K562 (cell line): ENCODE measurements at regions not wholly inside any gene's neighbourhood (a gene's known extent, or its start where the extent isn't known, plus 50 kb on each side); places are given as distances from the start of the nearest gene placed in this dataset.

ENCODE experiments used
- ATAC-seq: fragments of 200-7000 bp; cut with Tn5 transposase; 3 replicates; pipeline ENCODE4 v1.9.1; 2020; ENCODE audit warnings: moderate library complexity
- BruUV-seq: library from RNA; stranded (reverse); fragments of 400-500 nt; replicated peaks from 2 replicates; lab custom pipeline; 2021; lab: Mats Ljungman, UMichigan
- CTCF ChIA-PET: fragments of 300-600 bp; formaldehyde crosslinking; extraction: SDS; loops from one replicate; lab custom pipeline; 2021; ENCODE audit warnings: low intra/inter-chr PET ratio; lab: Yijun Ruan, JAX
- POLR2A ChIA-PET: fragments of 300-600, 350-650 bp; sonication (Branson Sonifier 250); formaldehyde crosslinking; extraction: SDS; loops from one replicate; lab custom pipeline; 2021; ENCODE audit warnings: antibody characterized with exemption, inconsistent platforms; lab: Yijun Ruan, JAX
- DNase-seq, 4 experiments: peaks; one replicate each; pipeline versions ENCODE4 v3.0.0 to v3.0.0-alpha.2; 2011 to 2018; ENCODE audit warnings: low spot score in 3 of 4, mixed read lengths in 3 of 4; ENCODE audit errors: extremely low read depth in 1 of 4
- FAIRE-seq: peaks from 2 replicates; lab custom pipeline; 2011; peaks lifted over from hg19 to GRCh38; lab: Jason Lieb, UNC
- H2AFZ ChIP-seq: 2 replicates; pipeline ENCODE4 v1.6.0; 2011; ENCODE audit warnings: low read depth, low read length, control low read depth, inconsistent platforms
- H3K27ac ChIP-seq: fragments of 200-600 bp; 3 replicates; pipeline ENCODE4 v1.8.0; 2011; ENCODE audit warnings: low read depth, mild to moderate bottlenecking, control low read depth, inconsistent platforms, low read length, moderate library complexity, mixed read lengths; ENCODE audit errors: extremely low read depth
- H3K27me3 ChIP-seq, 2 experiments: fragments of 300-600 bp in 1 of 2; 2 replicates in 1 of 2; 3 replicates in 1 of 2; pipeline versions ENCODE4 v1.6.0 to v1.8.0; 2011; ENCODE audit warnings: inconsistent platforms in 2 of 2, low read length in 2 of 2, mild to moderate bottlenecking in 1 of 2, mixed read lengths in 1 of 2, moderate library complexity in 1 of 2; ENCODE audit not compliant: control insufficient read depth in 2 of 2, insufficient read depth in 2 of 2
- H3K36me3 ChIP-seq: fragments of 300-600 bp; 3 replicates; pipeline ENCODE4 v1.8.0; 2011; ENCODE audit warnings: mild to moderate bottlenecking, low read length, inconsistent platforms; ENCODE audit not compliant: control insufficient read depth, insufficient read depth
- H3K4me1 ChIP-seq, 2 experiments: fragments of 200-600 bp in 1 of 2; replicated peaks in 1 of 2; 2 replicates in 1 of 2; 3 replicates in 1 of 2; pipeline versions ENCODE4 v1.5.1 to v1.8.0; 2011; ENCODE audit warnings: inconsistent platforms in 2 of 2, low read length in 2 of 2, mild to moderate bottlenecking in 1 of 2, mixed read lengths in 1 of 2, moderate library complexity in 1 of 2; ENCODE audit not compliant: control insufficient read depth in 2 of 2, insufficient read depth in 2 of 2
- H3K4me2 ChIP-seq: 2 replicates; pipeline ENCODE4 v1.6.1; 2011; ENCODE audit warnings: low read length, control low read depth, inconsistent platforms, mixed read lengths; ENCODE audit not compliant: insufficient read depth
- H3K4me3 ChIP-seq: fragments of 200-600 bp; sonication (generic), shearing (Covaris generic); 2 replicates; pipeline ENCODE4 v1.5.1; 2016; ENCODE audit warnings: control low read depth, inconsistent platforms
- H3K79me2 ChIP-seq: fragments of 200-600 bp; 3 replicates; pipeline ENCODE4 v1.8.0; 2011; ENCODE audit warnings: low read length, inconsistent platforms; ENCODE audit not compliant: control insufficient read depth, insufficient read depth
- H3K9ac ChIP-seq, 2 experiments: 2 replicates each; pipeline versions ENCODE4 v1.6.0 to v1.6.1; 2011; ENCODE audit warnings: low read depth in 2 of 2, low read length in 2 of 2, control low read depth in 1 of 2, inconsistent platforms in 1 of 2, mild to moderate bottlenecking in 1 of 2, mixed read lengths in 1 of 2; ENCODE audit not compliant: insufficient read depth in 1 of 2
- H3K9me1 ChIP-seq: one replicate; pipeline ENCODE4 v1.6.0; 2011; ENCODE audit warnings: inconsistent platforms, mild to moderate bottlenecking, low read length, moderate library complexity; ENCODE audit not compliant: control insufficient read depth, insufficient read depth
- H3K9me3 ChIP-seq: replicated peaks from 2 replicates; pipeline ENCODE4 v1.5.1; 2011; ENCODE audit warnings: low read depth, low read length, inconsistent platforms; ENCODE audit not compliant: control insufficient read depth, insufficient read depth
- H4K20me1 ChIP-seq: replicated peaks from 2 replicates; pipeline ENCODE4 v1.6.1; 2011; ENCODE audit warnings: low read length, inconsistent platforms, mixed read lengths; ENCODE audit not compliant: control insufficient read depth, insufficient read depth
- ARHGAP35 ChIP-seq: fragments of 450-650 bp; IDR thresholded peaks from 2 replicates; pipeline ENCODE4 v1.6.1; 2018; ENCODE audit not compliant: partially characterized antibody
- CBX2 ChIP-seq: fragments of 200-600 bp; sonication (generic); IDR thresholded peaks from one replicate; pipeline ENCODE4 v1.6.1; 2012; ENCODE audit warnings: mild to moderate bottlenecking, low read length, inconsistent platforms; ENCODE audit not compliant: insufficient read depth, poor library complexity, severe bottlenecking
- FOXK1 ChIP-seq: sonication (generic); formaldehyde crosslinking; IDR thresholded peaks from 2 replicates; pipeline ENCODE4 v1.8.0; 2022; ENCODE audit warnings: missing genetic modification reagents, mild to moderate bottlenecking, borderline replicate concordance
- HNRNPUL1 ChIP-seq: fragments of 200-400 bp; formaldehyde crosslinking; IDR thresholded peaks from 2 replicates; pipeline ENCODE4 v1.6.1; 2017; ENCODE audit warnings: low read length
- KHSRP ChIP-seq: fragments of 450-650 bp; IDR thresholded peaks from 2 replicates; pipeline ENCODE4 v1.6.1; 2017
- MBD2 ChIP-seq: sonication (generic); IDR thresholded peaks from 2 replicates; pipeline ENCODE4 v1.6.1; 2016; ENCODE audit warnings: low read depth, borderline replicate concordance
- MCM5 ChIP-seq: fragments of 450-650 bp; IDR thresholded peaks from 2 replicates; pipeline ENCODE4 v1.6.1; 2016; ENCODE audit warnings: low read depth
- MEF2D ChIP-seq: conservative IDR thresholded peaks from 2 replicates; pipeline ENCODE4 v1.6.1; 2016; ENCODE audit warnings: low read depth, missing genetic modification characterization, missing compliant biosample characterization
- PTRF ChIP-seq: fragments of 450-650 bp; IDR thresholded peaks from 2 replicates; pipeline ENCODE4 v1.6.1; 2016; ENCODE audit warnings: mild to moderate bottlenecking, missing genetic modification characterization, missing compliant biosample characterization
- WGBS: fragments of 100-300 bp; shearing (Covaris generic); methylation state at CpG from one replicate; pipeline ENCODE4 v1.1.6; 2016; ENCODE audit warnings: low coverage, mixed read lengths; ENCODE audit not compliant: insufficient coverage; ENCODE audit errors: missing lambda C conversion rate; 5-methylcytosine and 5-hydroxymethylcytosine counted together
- in situ Hi-C: fragments of 300-500 bp; cut with MboI; formaldehyde crosslinking; loops from 4 replicates; pipeline ENCODE4 v1.15.0; 2018; ENCODE audit warnings: inconsistent platforms, mixed read lengths
- intact Hi-C: fragments of 100-400 bp; cut with micrococcal nuclease; formaldehyde crosslinking; loops from 2 replicates; pipeline ENCODE4 v1.14.2; 2022
- TF ChIP-seq, protein P1 (sequence below), 2 experiments: fragments of 200-800 bp in 1 of 2; sonication (Bioruptor generic) in 1 of 2; sonication (generic) in 1 of 2; formaldehyde crosslinking in 1 of 2; IDR thresholded peaks in 1 of 2; conservative IDR thresholded peaks in 1 of 2; 2 replicates each; pipeline versions ENCODE4 v1.5.0 to v1.6.1; 2016 to 2020; ENCODE audit warnings: missing compliant biosample characterization in 1 of 2, missing genetic modification characterization in 1 of 2, missing genetic modification reagents in 1 of 2
- TF ChIP-seq, protein P2 (sequence below): fragments of 250-450 bp; sonication (Bioruptor Pico); IDR thresholded peaks from 2 replicates; pipeline ENCODE4 v1.4.0; 2020; ENCODE audit warnings: borderline replicate concordance
- TF ChIP-seq, protein P3 (sequence below): fragments of 450-650 bp; IDR thresholded peaks from 2 replicates; pipeline ENCODE4 v1.6.1; 2016; ENCODE audit warnings: mild to moderate bottlenecking
- TF ChIP-seq, protein P4 (sequence below): fragments of 250-450 bp; sonication (Bioruptor Pico); IDR thresholded peaks from 2 replicates; pipeline ENCODE4 v1.5.0; 2022; ENCODE audit warnings: mild to moderate bottlenecking

DNA sequence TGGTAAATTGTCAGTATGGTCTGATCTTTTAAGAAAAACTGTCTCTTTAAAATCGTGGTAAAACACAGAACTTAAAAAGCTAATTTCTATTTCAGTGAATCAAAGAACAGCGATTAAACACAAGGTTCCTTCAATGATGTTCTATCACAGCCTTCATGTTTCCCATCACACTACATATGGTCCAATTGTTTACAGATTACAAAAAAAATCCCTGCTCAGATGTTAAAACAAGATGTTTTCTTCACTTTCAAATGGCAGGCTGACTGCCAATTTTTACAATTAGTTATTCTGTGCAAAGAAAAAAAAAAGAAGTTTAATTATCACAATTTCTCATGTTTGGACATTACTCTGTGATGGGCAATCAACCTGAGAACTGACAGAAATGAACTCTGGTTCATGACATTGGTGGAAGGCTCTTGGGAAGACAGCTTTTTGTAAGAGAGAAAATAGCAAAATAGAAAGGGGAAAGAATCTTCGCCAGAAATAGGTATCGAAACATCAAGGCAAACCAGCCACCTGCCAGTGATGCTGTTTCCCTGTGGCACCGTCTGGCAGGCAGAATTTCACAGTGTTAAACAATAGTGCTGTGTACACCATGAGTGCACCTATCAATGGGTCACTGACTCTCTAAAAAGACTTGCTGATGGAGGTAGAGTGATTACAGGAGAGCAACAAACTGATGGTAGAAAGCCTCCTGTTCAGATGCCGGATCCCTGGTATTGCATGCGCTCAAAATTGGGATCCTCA is 1020.0 kb upstream of the ARRDC3 start:
- TF ChIP-seq CBX2 = no peak
- TF ChIP-seq, protein P1, sequence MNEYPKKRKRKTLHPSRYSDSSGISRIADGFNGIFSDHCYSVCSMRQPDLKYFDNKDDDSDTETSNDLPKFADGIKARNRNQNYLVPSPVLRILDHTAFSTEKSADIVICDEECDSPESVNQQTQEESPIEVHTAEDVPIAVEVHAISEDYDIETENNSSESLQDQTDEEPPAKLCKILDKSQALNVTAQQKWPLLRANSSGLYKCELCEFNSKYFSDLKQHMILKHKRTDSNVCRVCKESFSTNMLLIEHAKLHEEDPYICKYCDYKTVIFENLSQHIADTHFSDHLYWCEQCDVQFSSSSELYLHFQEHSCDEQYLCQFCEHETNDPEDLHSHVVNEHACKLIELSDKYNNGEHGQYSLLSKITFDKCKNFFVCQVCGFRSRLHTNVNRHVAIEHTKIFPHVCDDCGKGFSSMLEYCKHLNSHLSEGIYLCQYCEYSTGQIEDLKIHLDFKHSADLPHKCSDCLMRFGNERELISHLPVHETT (CRISPR knock-in tag; conservative IDR thresholded peaks at IDR 0.05 in 1 of 2, IDR thresholded peaks at IDR 0.05 in 1 of 2) = no peak
- TF ChIP-seq PTRF (tag) = no peak
- TF ChIP-seq, protein P2, sequence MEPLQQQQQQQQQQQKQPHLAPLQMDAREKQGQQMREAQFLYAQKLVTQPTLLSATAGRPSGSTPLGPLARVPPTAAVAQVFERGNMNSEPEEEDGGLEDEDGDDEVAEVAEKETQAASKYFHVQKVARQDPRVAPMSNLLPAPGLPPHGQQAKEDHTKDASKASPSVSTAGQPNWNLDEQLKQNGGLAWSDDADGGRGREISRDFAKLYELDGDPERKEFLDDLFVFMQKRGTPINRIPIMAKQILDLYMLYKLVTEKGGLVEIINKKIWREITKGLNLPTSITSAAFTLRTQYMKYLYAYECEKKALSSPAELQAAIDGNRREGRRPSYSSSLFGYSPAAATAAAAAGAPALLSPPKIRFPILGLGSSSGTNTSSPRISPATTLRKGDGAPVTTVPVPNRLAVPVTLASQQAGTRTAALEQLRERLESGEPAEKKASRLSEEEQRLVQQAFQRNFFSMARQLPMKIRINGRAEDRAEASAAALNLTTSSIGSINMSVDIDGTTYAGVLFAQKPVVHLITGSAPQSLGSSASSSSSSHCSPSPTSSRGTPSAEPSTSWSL (CRISPR knock-in tag) = no peak
- TF ChIP-seq MEF2D (tag) = no peak
- no peak for TF ChIP-seq ARHGAP35
- TF ChIP-seq, protein P3, sequence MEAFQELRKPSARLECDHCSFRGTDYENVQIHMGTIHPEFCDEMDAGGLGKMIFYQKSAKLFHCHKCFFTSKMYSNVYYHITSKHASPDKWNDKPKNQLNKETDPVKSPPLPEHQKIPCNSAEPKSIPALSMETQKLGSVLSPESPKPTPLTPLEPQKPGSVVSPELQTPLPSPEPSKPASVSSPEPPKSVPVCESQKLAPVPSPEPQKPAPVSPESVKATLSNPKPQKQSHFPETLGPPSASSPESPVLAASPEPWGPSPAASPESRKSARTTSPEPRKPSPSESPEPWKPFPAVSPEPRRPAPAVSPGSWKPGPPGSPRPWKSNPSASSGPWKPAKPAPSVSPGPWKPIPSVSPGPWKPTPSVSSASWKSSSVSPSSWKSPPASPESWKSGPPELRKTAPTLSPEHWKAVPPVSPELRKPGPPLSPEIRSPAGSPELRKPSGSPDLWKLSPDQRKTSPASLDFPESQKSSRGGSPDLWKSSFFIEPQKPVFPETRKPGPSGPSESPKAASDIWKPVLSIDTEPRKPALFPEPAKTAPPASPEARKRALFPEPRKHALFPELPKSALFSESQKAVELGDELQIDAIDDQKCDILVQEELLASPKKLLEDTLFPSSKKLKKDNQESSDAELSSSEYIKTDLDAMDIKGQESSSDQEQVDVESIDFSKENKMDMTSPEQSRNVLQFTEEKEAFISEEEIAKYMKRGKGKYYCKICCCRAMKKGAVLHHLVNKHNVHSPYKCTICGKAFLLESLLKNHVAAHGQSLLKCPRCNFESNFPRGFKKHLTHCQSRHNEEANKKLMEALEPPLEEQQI = no peak
- TF ChIP-seq FOXK1 (CRISPR knock-in tag) = no peak
- no peak for TF ChIP-seq HNRNPUL1
- no peak for TF ChIP-seq MCM5
- TF ChIP-seq KHSRP = no peak
- TF ChIP-seq, protein P4, sequence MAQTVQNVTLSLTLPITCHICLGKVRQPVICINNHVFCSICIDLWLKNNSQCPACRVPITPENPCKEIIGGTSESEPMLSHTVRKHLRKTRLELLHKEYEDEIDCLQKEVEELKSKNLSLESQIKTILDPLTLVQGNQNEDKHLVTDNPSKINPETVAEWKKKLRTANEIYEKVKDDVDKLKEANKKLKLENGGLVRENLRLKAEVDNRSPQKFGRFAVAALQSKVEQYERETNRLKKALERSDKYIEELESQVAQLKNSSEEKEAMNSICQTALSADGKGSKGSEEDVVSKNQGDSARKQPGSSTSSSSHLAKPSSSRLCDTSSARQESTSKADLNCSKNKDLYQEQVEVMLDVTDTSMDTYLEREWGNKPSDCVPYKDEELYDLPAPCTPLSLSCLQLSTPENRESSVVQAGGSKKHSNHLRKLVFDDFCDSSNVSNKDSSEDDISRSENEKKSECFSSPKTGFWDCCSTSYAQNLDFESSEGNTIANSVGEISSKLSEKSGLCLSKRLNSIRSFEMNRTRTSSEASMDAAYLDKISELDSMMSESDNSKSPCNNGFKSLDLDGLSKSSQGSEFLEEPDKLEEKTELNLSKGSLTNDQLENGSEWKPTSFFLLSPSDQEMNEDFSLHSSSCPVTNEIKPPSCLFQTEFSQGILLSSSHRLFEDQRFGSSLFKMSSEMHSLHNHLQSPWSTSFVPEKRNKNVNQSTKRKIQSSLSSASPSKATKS (CRISPR knock-in tag) = no peak
- TF ChIP-seq MBD2 = no peak
- ATAC-seq (no peak), DNase-seq (no peak), FAIRE-seq (no peak)
- no TSS peak for BruUV-seq
- no peak overlapping the region for H3K27ac ChIP-seq
- no peaks in the 10 kb centered on the region for H3K79me2 ChIP-seq
- POLR2A ChIA-PET = no interaction called here
- no peaks in the 10 kb centered on the region for H3K9me1 ChIP-seq
- no peak overlapping the region for H2AFZ ChIP-seq
- in situ Hi-C loops = no loop called here
- no peak overlapping the region for H3K9ac ChIP-seq
- H3K36me3 ChIP-seq = no peaks in the 10 kb centered on the region
- CTCF ChIA-PET = no interaction called here
- intact Hi-C loops = no loop called here
- H3K4me1 ChIP-seq = no peaks in the 10 kb centered on the region
- 5% methylated on average over 7 of the region's 7 CpGs for WGBS
- no peak overlapping the region for H3K4me2 ChIP-seq
- H4K20me1 ChIP-seq = no peaks in the 10 kb centered on the region
- H3K4me3 ChIP-seq = no peak overlapping the region
- H3K27me3 ChIP-seq = no peaks in the 10 kb centered on the region
- H3K9me3 ChIP-seq = peaks cover 1% of the 10 kb centered on the region; the same call in 1 of the 2 replicates
